Erythroblast (primary cell): ENCODE measurements at regions not wholly inside any gene's neighbourhood (a gene's known extent, or its start where the extent isn't known, plus 50 kb on each side); places are given as distances from the start of the nearest gene placed in this dataset.

Experiments used
- GATA1 ChIP-seq: IDR thresholded peaks from 2 replicates; pipeline ENCODE4 v1.6.1; 2011; ENCODE audit warnings: low read depth, mild to moderate bottlenecking, control low read depth, low read length, moderate library complexity
- POLR2A ChIP-seq: IDR thresholded peaks from 2 replicates; pipeline ENCODE4 v1.6.1; 2011; ENCODE audit warnings: mild to moderate bottlenecking, low read length

DNA sequence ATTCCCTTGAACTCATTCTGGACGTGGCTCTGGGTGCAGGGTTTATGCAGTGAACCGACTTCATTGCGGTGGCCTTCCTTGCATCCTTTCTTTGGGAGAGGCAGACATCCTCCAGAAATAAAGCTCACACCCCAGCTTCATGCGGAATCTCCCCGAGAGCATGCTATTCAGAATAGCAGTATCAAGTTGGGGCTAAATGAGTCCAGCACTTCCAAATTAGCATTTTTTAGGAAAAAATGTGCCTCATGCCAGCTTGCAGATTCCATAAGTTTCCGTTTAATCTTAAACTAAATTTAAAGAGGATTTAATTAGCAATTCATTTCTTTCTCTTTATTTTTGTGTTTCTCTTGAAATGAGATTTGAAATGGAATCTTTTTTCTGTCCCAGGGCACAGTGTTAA lies 107.4 kb upstream of the HDAC4 start:
- TF ChIP-seq POLR2A (no peak), GATA1 (no peak)
